Tibial nerve (tissue), 4 donors: ENCODE measurements at regions not wholly inside any gene's neighbourhood (a gene's known extent, or its start where the extent isn't known, plus 50 kb on each side); places are given as distances from the start of the nearest gene placed in this dataset.

Experiments used
- DNase-seq, 2 donors: peaks; one replicate each; pipeline ENCODE4 v3.0.0-alpha.2; 2019; ENCODE audit warnings: low spot score in 2 of 2
- H3K27ac ChIP-seq, 4 donors: fragments of 200-600 bp; sonication (generic) in 3 of 4; one replicate each; pipeline ENCODE4 v1.5.1; 2017 to 2019; ENCODE audit warnings: mild to moderate bottlenecking in 1 of 4
- H3K27me3 ChIP-seq, 2 donors: fragments of 200-600 bp; sonication (generic) in 1 of 2; one replicate each; pipeline versions ENCODE4 v1.5.1 to v1.6.0; 2017 to 2019
- H3K36me3 ChIP-seq, 3 donors: fragments of 200-600 bp; sonication (generic); one replicate each; pipeline ENCODE4 v1.5.1; 2018 to 2019
- H3K4me1 ChIP-seq, 4 donors: fragments of 200-600 bp; sonication (generic) in 3 of 4; one replicate each; pipeline ENCODE4 v1.5.1; 2017 to 2019
- H3K4me3 ChIP-seq, 4 donors: fragments of 200-600 bp; sonication (generic) in 3 of 4; one replicate each; pipeline ENCODE4 v1.5.1; 2017 to 2019; ENCODE audit warnings: mild to moderate bottlenecking in 1 of 4, moderate library complexity in 1 of 4
- H3K9me3 ChIP-seq, 4 donors: fragments of 200-600 bp; sonication (generic) in 3 of 4; one replicate each; pipeline ENCODE4 v1.5.1; 2017 to 2019
- CTCF ChIP-seq, 5 experiments: fragments of 200-600 bp in 3 of 5; fragments of 450-650 bp in 2 of 5; sonication (generic) in 3 of 5; IDR thresholded peaks; one replicate each; pipeline ENCODE4 v1.5.1; 2016 to 2019; ENCODE audit warnings: antibody characterized with exemption in 5 of 5, mild to moderate bottlenecking in 3 of 5, moderate library complexity in 2 of 5
- EP300 ChIP-seq, 2 donors: sonication (generic); formaldehyde crosslinking; IDR thresholded peaks; one replicate each; pipeline ENCODE4 v1.6.1; 2017; ENCODE audit warnings: antibody characterized with exemption in 2 of 2, mild to moderate bottlenecking in 1 of 2
- POLR2A ChIP-seq, 2 donors: fragments of 450-650 bp; IDR thresholded peaks; one replicate each; pipeline ENCODE4 v1.6.1; 2017; ENCODE audit warnings: antibody characterized with exemption in 2 of 2, mild to moderate bottlenecking in 2 of 2, moderate library complexity in 2 of 2
- WGBS, 2 donors: methylation state at CpG; one replicate each; pipeline ENCODE4 v1.1.5; 2018; 5-methylcytosine and 5-hydroxymethylcytosine counted together

GRCh38 chr1:209456878-209457277 lies 126.6 kb upstream of the CAMK1G start:
- DNase-seq: no peak
- Histone ChIP-seq H3K27me3 (no peaks in the 10 kb centered on the region), H3K4me3 (no peak overlapping the region), H3K9me3 (peaks cover 0 to 11% (median 3%) of the 10 kb centered on the region in 4 donors), H3K4me1 (no peaks in the 10 kb centered on the region), H3K36me3 (no peaks in the 10 kb centered on the region), H3K27ac (no peak overlapping the region)
- no peak for TF ChIP-seq EP300 (IDR thresholded peaks at IDR 0.05)
- no peak for TF ChIP-seq CTCF (IDR thresholded peaks at IDR 0.05)
- TF ChIP-seq POLR2A (IDR thresholded peaks at IDR 0.05): no peak
- 28 to 36% methylated on average over 1 of the region's 1 CpG for WGBS, 2 donors

DNA sequence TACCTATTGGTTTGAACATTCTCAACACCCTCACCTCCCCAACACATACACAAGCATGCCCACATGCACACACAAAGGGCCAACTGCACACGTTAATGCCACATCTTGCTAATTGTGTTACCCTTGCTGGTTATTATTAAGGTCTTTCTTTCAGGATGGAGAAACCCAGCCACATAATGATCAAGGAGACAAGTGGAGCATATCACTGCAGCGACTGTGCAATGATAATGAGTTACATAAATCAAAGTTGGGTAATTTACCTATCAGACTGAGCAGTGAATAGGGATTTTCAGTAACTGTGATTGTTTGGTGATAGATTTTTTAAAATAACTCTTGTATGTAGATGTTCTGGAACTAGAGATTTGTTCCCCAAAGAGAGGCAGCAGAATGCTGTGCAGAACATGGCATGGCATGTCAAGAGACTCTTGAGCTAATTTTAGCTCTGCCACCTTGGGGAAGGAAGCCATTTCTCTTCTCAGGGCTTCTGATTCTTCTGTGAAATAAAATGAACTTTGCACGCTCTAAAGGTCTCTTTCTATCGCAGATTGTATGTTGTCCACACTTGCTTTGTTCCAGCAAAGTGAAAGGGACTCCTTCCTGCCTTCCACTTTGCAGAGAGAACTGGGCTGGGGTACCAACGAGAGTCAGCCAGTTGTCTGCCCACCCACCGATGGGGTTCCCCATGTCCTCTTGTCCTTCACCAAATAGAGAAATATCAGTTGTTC lies 126.0 kb upstream of the CAMK1G start:
- TF ChIP-seq POLR2A (IDR thresholded peaks at IDR 0.05) (no peak), EP300 (IDR thresholded peaks at IDR 0.05) (no peak), CTCF (IDR thresholded peaks at IDR 0.05) (no peak)
- Histone ChIP-seq H3K36me3 (no peaks in the 10 kb centered on the region), H3K4me3 (no peak overlapping the region), H3K27ac (no peak overlapping the region), H3K4me1 (no peaks in the 10 kb centered on the region), H3K27me3 (no peaks in the 10 kb centered on the region), H3K9me3 (peaks cover 0 to 18% (median 3%) of the 10 kb centered on the region in 4 donors)
- 82 to 83% methylated on average over 6 of the region's 6 CpGs for WGBS, 2 donors
- DNase-seq: no peak

DNA sequence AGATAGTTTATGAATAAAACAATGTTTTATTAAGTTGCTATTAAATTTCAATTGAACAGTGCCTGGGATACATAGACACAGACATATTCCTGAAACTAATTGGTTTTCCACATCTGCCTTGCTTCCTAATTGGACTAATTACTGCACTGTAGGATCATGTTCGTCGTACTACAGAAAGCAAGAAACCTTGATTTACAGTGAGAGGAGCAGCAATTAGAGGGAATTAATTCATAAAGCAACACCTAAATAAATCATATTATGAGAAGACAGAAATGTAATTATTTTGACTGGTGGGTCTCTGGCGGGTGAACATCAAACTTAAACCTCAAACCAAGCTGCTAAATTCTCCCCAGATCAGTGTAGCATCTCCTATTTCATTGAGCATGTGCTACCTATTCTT lies 124.6 kb upstream of the CAMK1G start:
- Histone ChIP-seq H3K9me3 (peaks cover 0 to 20% (median 3%) of the 10 kb centered on the region in 4 donors), H3K4me1 (no peaks in the 10 kb centered on the region), H3K36me3 (no peaks in the 10 kb centered on the region), H3K4me3 (no peak overlapping the region), H3K27me3 (no peaks in the 10 kb centered on the region), H3K27ac (no peak overlapping the region)
- TF ChIP-seq CTCF (IDR thresholded peaks at IDR 0.05) (no peak), POLR2A (IDR thresholded peaks at IDR 0.05) (no peak), EP300 (IDR thresholded peaks at IDR 0.05) (no peak)
- no peak for DNase-seq
- 66 to 71% methylated on average over 3 of the region's 3 CpGs for WGBS, 2 donors

DNA sequence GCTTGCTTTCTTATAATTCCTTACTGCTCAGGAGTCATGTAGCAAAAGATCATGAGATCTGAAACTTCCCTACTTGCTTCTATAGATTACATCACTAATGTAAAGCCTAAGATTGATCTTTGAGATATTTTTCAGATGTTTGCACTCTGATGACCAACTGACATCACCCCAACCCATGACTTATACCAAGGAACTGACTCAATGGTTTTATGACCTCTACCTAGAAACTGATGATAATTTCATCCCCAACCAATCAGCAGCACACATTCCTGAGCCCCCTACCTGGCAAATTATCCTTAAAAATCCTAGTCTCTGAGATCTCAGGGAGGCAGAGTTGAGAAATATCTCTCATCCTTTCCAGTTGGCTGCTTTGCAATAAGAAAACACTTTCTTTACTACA lies 122.3 kb upstream of the CAMK1G start:
- Histone ChIP-seq H3K9me3 (peaks cover 0 to 20% (median 3%) of the 10 kb centered on the region in 4 donors), H3K27me3 (no peaks in the 10 kb centered on the region), H3K4me1 (no peaks in the 10 kb centered on the region), H3K36me3 (no peaks in the 10 kb centered on the region), H3K27ac (no peak overlapping the region), H3K4me3 (no peak overlapping the region)
- no peak for DNase-seq
- TF ChIP-seq EP300 (IDR thresholded peaks at IDR 0.05): no peak
- TF ChIP-seq CTCF (IDR thresholded peaks at IDR 0.05): no peak
- TF ChIP-seq POLR2A (IDR thresholded peaks at IDR 0.05): no peak

- no peak for TF ChIP-seq CTCF (IDR thresholded peaks at IDR 0.05)
- TF ChIP-seq POLR2A (IDR thresholded peaks at IDR 0.05): no peak
- no peak for TF ChIP-seq EP300 (IDR thresholded peaks at IDR 0.05)
- Histone ChIP-seq H3K4me3 (no peak overlapping the region), H3K36me3 (no peaks in the 10 kb centered on the region), H3K27ac (no peak overlapping the region), H3K9me3 (peaks cover 0 to 20% (median 3%) of the 10 kb centered on the region in 4 donors), H3K27me3 (no peaks in the 10 kb centered on the region), H3K4me1 (no peaks in the 10 kb centered on the region)
- no peak for DNase-seq
Measured at GRCh38 chr1:209462433-209462832, 121.1 kb upstream of the CAMK1G start.
